Astrocyte (in vitro differentiated cells and primary cell): ENCODE measurements at regions not wholly inside any gene's neighbourhood (a gene's known extent, or its start where the extent isn't known, plus 50 kb on each side); places are given as distances from the start of the nearest gene placed in this dataset.
"Not testable (repeated sequence)": the region's sequence is repeated elsewhere in the genome, so short reads cannot be mapped to it uniquely, and the experiment has no call there.

Experiments used
- CTCF ChIP-seq: IDR thresholded peaks from 2 replicates; pipeline ENCODE4 v1.5.1; 2011; ENCODE audit warnings: low read depth, mild to moderate bottlenecking, inconsistent platforms, low read length, moderate library complexity; ENCODE audit not compliant: insufficient read depth
- EZH2 ChIP-seq: IDR thresholded peaks from 2 replicates; pipeline ENCODE4 v1.6.1; 2012; ENCODE audit warnings: mild to moderate bottlenecking, low read length, inconsistent platforms; ENCODE audit not compliant: insufficient read depth

- not testable (repeated sequence) for TF ChIP-seq CTCF, EZH2
Measured at GRCh38 chr1:143870388-143870787, 101.4 kb downstream of the FAM72C start.
